Upper lobe of left lung (tissue), 4 donors: ENCODE measurements at regions not wholly inside any gene's neighbourhood (a gene's known extent, or its start where the extent isn't known, plus 50 kb on each side); places are given as distances from the start of the nearest gene placed in this dataset.

Source experiments
- CTCF ChIP-seq, 6 experiments: fragments of 450-650 bp in 4 of 6; fragments of 200-600 bp in 2 of 6; sonication (generic) in 2 of 6; IDR thresholded peaks; one replicate each; pipeline ENCODE4 v1.5.1; 2016 to 2019; ENCODE audit warnings: antibody characterized with exemption in 6 of 6
- EP300 ChIP-seq, 4 donors: sonication (generic); formaldehyde crosslinking; IDR thresholded peaks; one replicate each; pipeline ENCODE4 v1.5.1; 2017; ENCODE audit warnings: antibody characterized with exemption in 4 of 4, control low read depth in 2 of 4
- POLR2A ChIP-seq, 4 donors: fragments of 450-650 bp; IDR thresholded peaks; one replicate each; pipeline ENCODE4 v1.5.1; 2016 to 2017; ENCODE audit warnings: antibody characterized with exemption in 4 of 4, mild to moderate bottlenecking in 2 of 4
- POLR2AphosphoS5 ChIP-seq, 2 donors: sonication (generic); formaldehyde crosslinking; IDR thresholded peaks; one replicate each; pipeline ENCODE4 v1.5.1; 2017; ENCODE audit warnings: antibody characterized with exemption in 2 of 2

- TF ChIP-seq POLR2A (IDR thresholded peaks at IDR 0.05) = no peak
- TF ChIP-seq CTCF (IDR thresholded peaks at IDR 0.05) = no peak
- no peak for TF ChIP-seq POLR2AphosphoS5 (IDR thresholded peaks at IDR 0.05)
- no peak for TF ChIP-seq EP300 (IDR thresholded peaks at IDR 0.05)
Observed at GRCh38 chr2:117339980-117340379, 474.5 kb upstream of the DDX18 start.
